HEK293T (cell line): ENCODE measurements at regions not wholly inside any gene's neighbourhood (a gene's known extent, or its start where the extent isn't known, plus 50 kb on each side); places are given as distances from the start of the nearest gene placed in this dataset.

Experiments used
- CTCF ChIA-PET: fragments of 350-600 bp; formaldehyde crosslinking; extraction: SDS; loops from one replicate; lab custom pipeline; 2021; ENCODE audit warnings: antibody characterized with exemption, inconsistent platforms; lab: Yijun Ruan, JAX
- POLR2A ChIA-PET: fragments of 350-600 bp; formaldehyde crosslinking; extraction: SDS; loops from one replicate; lab custom pipeline; 2020; ENCODE audit warnings: antibody characterized with exemption, inconsistent platforms; lab: Yijun Ruan, JAX
- DNase-seq: peaks from one replicate; pipeline ENCODE4 v3.0.0; 2012; ENCODE audit warnings: mixed read lengths; ENCODE audit errors: extremely low spot score
- ARNT ChIP-seq: fragments of 450-650 bp; IDR thresholded peaks from 2 replicates; pipeline ENCODE4 v1.6.1; 2017; ENCODE audit warnings: mild to moderate bottlenecking
- BHLHE40 ChIP-seq: fragments of 450-650 bp; IDR thresholded peaks from 2 replicates; pipeline ENCODE4 v1.6.1; 2016; ENCODE audit warnings: mild to moderate bottlenecking, moderate library complexity, borderline replicate concordance
- CTBP1 ChIP-seq: fragments of 450-650 bp; IDR thresholded peaks from 2 replicates; pipeline ENCODE4 v1.6.1; 2016; ENCODE audit warnings: borderline replicate concordance
- ELF4 ChIP-seq: fragments of 450-650 bp; IDR thresholded peaks from 2 replicates; pipeline ENCODE4 v1.6.1; 2017; ENCODE audit warnings: antibody characterized with exemption
- FOXA1 ChIP-seq: fragments of 450-650 bp; IDR thresholded peaks from 2 replicates; pipeline ENCODE4 v1.6.1; 2016; ENCODE audit warnings: mild to moderate bottlenecking
- FOXK2 ChIP-seq: fragments of 450-650 bp; IDR thresholded peaks from 2 replicates; pipeline ENCODE4 v1.6.1; 2016; ENCODE audit warnings: mild to moderate bottlenecking
- FOXM1 ChIP-seq: fragments of 450-650 bp; IDR thresholded peaks from 2 replicates; pipeline ENCODE4 v1.6.1; 2017; ENCODE audit warnings: mild to moderate bottlenecking, borderline replicate concordance
- HDGF ChIP-seq: fragments of 450-650 bp; IDR thresholded peaks from 2 replicates; pipeline ENCODE4 v1.6.1; 2017; ENCODE audit warnings: antibody characterized with exemption, borderline replicate concordance
- L3MBTL2 ChIP-seq: fragments of 450-650 bp; conservative IDR thresholded peaks from 2 replicates; pipeline ENCODE4 v1.6.1; 2016; ENCODE audit warnings: mild to moderate bottlenecking
- LEF1 ChIP-seq: fragments of 450-650 bp; IDR thresholded peaks from 2 replicates; pipeline ENCODE4 v1.6.1; 2017; ENCODE audit warnings: mild to moderate bottlenecking, borderline replicate concordance
- NFRKB ChIP-seq: fragments of 450-650 bp; IDR thresholded peaks from 2 replicates; pipeline ENCODE4 v1.6.1; 2016; ENCODE audit warnings: mild to moderate bottlenecking, moderate library complexity
- PKNOX1 ChIP-seq: fragments of 450-650 bp; IDR thresholded peaks from 2 replicates; pipeline ENCODE4 v1.6.1; 2016
- SP1 ChIP-seq: fragments of 450-650 bp; IDR thresholded peaks from 2 replicates; pipeline ENCODE4 v1.6.1; 2017
- SUZ12 ChIP-seq: fragments of 450-650 bp; IDR thresholded peaks from 2 replicates; pipeline ENCODE4 v1.6.1; 2016; ENCODE audit warnings: mild to moderate bottlenecking
- TARDBP ChIP-seq: fragments of 450-650 bp; IDR thresholded peaks from 2 replicates; pipeline ENCODE4 v1.6.1; 2016
- ZNF384 ChIP-seq: fragments of 450-650 bp; IDR thresholded peaks from 2 replicates; pipeline ENCODE4 v1.6.1; 2016

DNA sequence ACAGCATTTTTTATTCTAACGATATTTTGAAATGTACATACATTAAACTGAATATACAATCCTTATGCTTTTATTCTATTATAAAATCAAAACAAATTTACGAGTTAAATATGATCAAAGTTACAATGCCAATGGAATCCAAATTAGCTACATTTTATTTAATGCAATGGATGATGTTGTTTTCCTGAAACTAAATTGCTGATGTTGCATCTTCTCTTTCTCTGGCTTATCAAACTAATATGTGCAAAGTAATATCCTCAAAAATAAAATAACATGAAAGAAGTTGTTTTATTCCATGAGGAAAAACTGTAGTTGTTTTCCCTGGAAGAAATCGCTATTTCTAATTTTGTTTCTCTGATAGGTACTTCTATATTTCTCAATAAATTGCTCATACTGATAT is 106.8 kb downstream of the ASB9 start:
- POLR2A ChIA-PET: no interaction called here
- DNase-seq: no peak
- no peak for TF ChIP-seq ZNF384
- TF ChIP-seq FOXA1: no peak
- TF ChIP-seq FOXM1: no peak
- no peak for TF ChIP-seq CTBP1
- TF ChIP-seq L3MBTL2: no peak
- CTCF ChIA-PET: no interaction called here

GRCh38 chrX:15160558-15161095 is 109.3 kb downstream of the ASB9 start:
- DNase-seq: no peak
- CTCF ChIA-PET: no interaction called here
- no peak for TF ChIP-seq FOXK2
- no peak for TF ChIP-seq TARDBP
- TF ChIP-seq FOXA1: no peak
- TF ChIP-seq NFRKB: no peak
- TF ChIP-seq HDGF: no peak
- TF ChIP-seq CTBP1: no peak
- no peak for TF ChIP-seq FOXM1
- TF ChIP-seq ELF4: no peak
- no peak for TF ChIP-seq SP1
- TF ChIP-seq SUZ12: no peak
- TF ChIP-seq ARNT: no peak
- no peak for TF ChIP-seq L3MBTL2
- no peak for TF ChIP-seq LEF1
- TF ChIP-seq ZNF384: no peak
- TF ChIP-seq BHLHE40: no peak
- TF ChIP-seq PKNOX1: no peak
- POLR2A ChIA-PET: no interaction called here

- POLR2A ChIA-PET: no interaction called here
- TF ChIP-seq NFRKB: no peak
- no peak for TF ChIP-seq SUZ12
- TF ChIP-seq ZNF384: no peak
- no peak for TF ChIP-seq SP1
- no peak for TF ChIP-seq ARNT
- no peak for TF ChIP-seq FOXA1
- TF ChIP-seq LEF1: no peak
- TF ChIP-seq HDGF: no peak
- no peak for TF ChIP-seq FOXK2
- no peak for TF ChIP-seq L3MBTL2
- no peak for TF ChIP-seq BHLHE40
- CTCF ChIA-PET: no interaction called here
- no peak for DNase-seq
Observed at GRCh38 chrX:15158736-15159406, 111.0 kb downstream of the ASB9 start.

DNA sequence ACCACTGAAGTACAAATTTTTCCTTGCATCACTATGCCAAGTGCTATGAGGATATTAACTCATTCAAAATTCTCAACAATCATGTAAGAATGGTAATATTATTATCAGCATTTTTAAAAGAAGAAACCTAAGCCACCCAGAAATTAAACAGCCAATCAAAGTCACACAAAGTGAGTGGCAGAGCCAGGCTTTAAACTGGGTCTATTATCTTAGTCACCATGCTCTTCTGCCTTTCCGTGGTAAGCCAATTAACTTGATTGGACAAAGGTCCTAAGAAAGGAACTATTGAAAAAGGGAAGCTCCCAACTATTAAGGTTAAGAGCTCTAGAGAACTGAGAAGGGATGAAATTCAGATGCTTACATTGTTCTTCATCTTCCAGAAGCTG is 111.5 kb downstream of the ASB9 start:
- no peak for DNase-seq
- ChIA-PET CTCF (no interaction called here), POLR2A (no interaction called here)
- TF ChIP-seq L3MBTL2 (no peak), FOXM1 (no peak), PKNOX1 (no peak), ELF4 (no peak), CTBP1 (no peak), SP1 (no peak), FOXK2 (no peak), SUZ12 (no peak), ARNT (no peak), ZNF384 (no peak), FOXA1 (no peak), NFRKB (no peak), BHLHE40 (no peak)

- ChIA-PET POLR2A (no interaction called here), CTCF (no interaction called here)
- TF ChIP-seq TARDBP: no peak
- TF ChIP-seq NFRKB: no peak
- TF ChIP-seq ZNF384: no peak
- no peak for TF ChIP-seq HDGF
- no peak for TF ChIP-seq FOXK2
- TF ChIP-seq L3MBTL2: no peak
- no peak for TF ChIP-seq SP1
- no peak for TF ChIP-seq FOXM1
- TF ChIP-seq LEF1: no peak
- no peak for TF ChIP-seq CTBP1
- no peak for TF ChIP-seq ARNT
- TF ChIP-seq PKNOX1: no peak
- TF ChIP-seq BHLHE40: no peak
- DNase-seq: no peak
Observed at GRCh38 chrX:15157624-15158023, 112.3 kb downstream of the ASB9 start.
